Esophagus muscularis mucosa (tissue), 4 donors: ENCODE measurements at regions not wholly inside any gene's neighbourhood (a gene's known extent, or its start where the extent isn't known, plus 50 kb on each side); places are given as distances from the start of the nearest gene placed in this dataset.

Experiments
- DNase-seq: peaks from one replicate; pipeline ENCODE4 v3.0.0-alpha.2; 2017; ENCODE audit errors: extremely low spot score
- H3K27ac ChIP-seq, 4 donors: fragments of 200-600 bp; sonication (generic); replicated peaks in 1 of 4; 1 replicate in 3 of 4; 2 replicates in 1 of 4; pipeline ENCODE4 v1.5.1; 2016 to 2019; ENCODE audit warnings: mild to moderate bottlenecking in 1 of 4
- H3K27me3 ChIP-seq, 4 donors: fragments of 200-600 bp; sonication (generic); one replicate each; pipeline versions ENCODE4 v1.5.1 to v1.6.0; 2016 to 2019
- H3K36me3 ChIP-seq, 4 donors: fragments of 200-600 bp; sonication (generic); one replicate each; pipeline ENCODE4 v1.5.1; 2016 to 2019
- H3K4me1 ChIP-seq, 4 donors: fragments of 200-600 bp; sonication (generic); one replicate each; pipeline ENCODE4 v1.5.1; 2016 to 2019
- H3K4me3 ChIP-seq, 4 donors: fragments of 200-600 bp; sonication (generic); 1 replicate in 2 of 4; 2 replicates in 2 of 4; pipeline ENCODE4 v1.5.1; 2016 to 2019; ENCODE audit warnings: mild to moderate bottlenecking in 4 of 4, moderate library complexity in 1 of 4
- H3K9me3 ChIP-seq, 4 donors: fragments of 200-600 bp; sonication (generic); 1 replicate in 3 of 4; 2 replicates in 1 of 4; pipeline ENCODE4 v1.5.1; 2016 to 2019
- EP300 ChIP-seq: sonication (generic); formaldehyde crosslinking; IDR thresholded peaks from one replicate; pipeline ENCODE4 v1.6.1; 2017; ENCODE audit warnings: antibody characterized with exemption
- POLR2A ChIP-seq: fragments of 450-650 bp; IDR thresholded peaks from one replicate; pipeline ENCODE4 v1.6.1; 2017; ENCODE audit warnings: antibody characterized with exemption, moderate library complexity, mild to moderate bottlenecking, low read depth
- POLR2AphosphoS5 ChIP-seq, 2 donors: sonication (generic); formaldehyde crosslinking; IDR thresholded peaks; one replicate each; pipeline ENCODE4 v1.6.1; 2017; ENCODE audit warnings: antibody characterized with exemption in 2 of 2
- WGBS: methylation state at CpG from one replicate; pipeline ENCODE4 v1.1.5; 2018; 5-methylcytosine and 5-hydroxymethylcytosine counted together
- intact Hi-C: fragments of 100-400 bp; cut with DNase I; formaldehyde crosslinking; loops from one replicate; pipeline ENCODE4 v1.15.1; 2023
- TF ChIP-seq, protein P1 (sequence below), 3 experiments: fragments of 200-600 bp in 2 of 3; fragments of 450-650 bp in 1 of 3; sonication (generic) in 2 of 3; IDR thresholded peaks; one replicate each; pipeline ENCODE4 v1.5.1; 2017 to 2019; ENCODE audit warnings: antibody characterized with exemption in 3 of 3, mild to moderate bottlenecking in 2 of 3, moderate library complexity in 1 of 3

- Histone ChIP-seq H3K36me3 (no peaks in the 10 kb centered on the region), H3K27me3 (no peaks in the 10 kb centered on the region), H3K27ac (no peak overlapping the region), H3K9me3 (no peaks in the 10 kb centered on the region), H3K4me1 (no peaks in the 10 kb centered on the region), H3K4me3 (no peak overlapping the region)
- intact Hi-C loops, result no loop called here
- TF ChIP-seq EP300, result no peak
- TF ChIP-seq, protein P1, sequence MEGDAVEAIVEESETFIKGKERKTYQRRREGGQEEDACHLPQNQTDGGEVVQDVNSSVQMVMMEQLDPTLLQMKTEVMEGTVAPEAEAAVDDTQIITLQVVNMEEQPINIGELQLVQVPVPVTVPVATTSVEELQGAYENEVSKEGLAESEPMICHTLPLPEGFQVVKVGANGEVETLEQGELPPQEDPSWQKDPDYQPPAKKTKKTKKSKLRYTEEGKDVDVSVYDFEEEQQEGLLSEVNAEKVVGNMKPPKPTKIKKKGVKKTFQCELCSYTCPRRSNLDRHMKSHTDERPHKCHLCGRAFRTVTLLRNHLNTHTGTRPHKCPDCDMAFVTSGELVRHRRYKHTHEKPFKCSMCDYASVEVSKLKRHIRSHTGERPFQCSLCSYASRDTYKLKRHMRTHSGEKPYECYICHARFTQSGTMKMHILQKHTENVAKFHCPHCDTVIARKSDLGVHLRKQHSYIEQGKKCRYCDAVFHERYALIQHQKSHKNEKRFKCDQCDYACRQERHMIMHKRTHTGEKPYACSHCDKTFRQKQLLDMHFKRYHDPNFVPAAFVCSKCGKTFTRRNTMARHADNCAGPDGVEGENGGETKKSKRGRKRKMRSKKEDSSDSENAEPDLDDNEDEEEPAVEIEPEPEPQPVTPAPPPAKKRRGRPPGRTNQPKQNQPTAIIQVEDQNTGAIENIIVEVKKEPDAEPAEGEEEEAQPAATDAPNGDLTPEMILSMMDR (IDR thresholded peaks at IDR 0.05), result no peak
- no peak for TF ChIP-seq POLR2AphosphoS5 (IDR thresholded peaks at IDR 0.05)
- TF ChIP-seq POLR2A, result no peak
- 78% methylated on average over 1 of the region's 1 CpG for WGBS
- no peak for DNase-seq
Measured at GRCh38 chr1:105180789-105181188, 1431.1 kb downstream of the AMY1C start.

DNA sequence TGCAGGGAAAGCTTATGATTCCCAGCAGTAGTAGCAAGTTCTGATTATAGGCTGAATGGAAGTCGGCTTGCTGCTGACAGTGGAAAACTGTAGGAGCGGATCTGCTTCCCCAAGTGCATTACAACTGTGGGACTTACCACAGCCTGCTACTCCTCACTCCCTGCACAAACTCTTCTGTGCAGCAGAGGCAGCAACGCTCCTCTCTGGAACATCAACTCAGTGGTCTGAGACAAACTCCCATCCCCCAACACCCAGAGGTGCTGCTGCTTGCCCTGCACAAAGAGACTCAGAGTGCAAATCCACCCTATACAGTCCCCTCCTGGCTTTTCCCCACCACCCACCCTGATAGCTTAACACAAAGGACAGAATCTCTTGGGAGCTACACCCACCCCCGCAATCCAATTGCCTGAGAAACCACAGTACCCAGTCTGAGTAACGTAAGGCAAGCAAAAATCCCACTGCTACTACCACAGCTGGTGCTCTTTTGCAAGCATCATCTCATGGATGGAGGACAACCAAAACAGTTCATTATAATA is 1455.2 kb downstream of the AMY1C start:
- 75% methylated on average over 4 of the region's 5 CpGs for WGBS
- Histone ChIP-seq H3K4me1 (no peaks in the 10 kb centered on the region), H3K4me3 (no peak overlapping the region), H3K36me3 (no peaks in the 10 kb centered on the region), H3K9me3 (peaks cover 0 to 7% (median 3%) of the 10 kb centered on the region in 4 donors), H3K27me3 (no peaks in the 10 kb centered on the region), H3K27ac (no peak overlapping the region)
- TF ChIP-seq POLR2AphosphoS5 (IDR thresholded peaks at IDR 0.05) (no peak), POLR2A (no peak), EP300 (no peak)
- TF ChIP-seq, protein P1 (IDR thresholded peaks at IDR 0.05), result no peak
- DNase-seq, result no peak
- intact Hi-C loops, result loop anchor here (10.0 kb wide), 1 partner anchor 190 kb away; no protein-coding TSS in a partner anchor

- H3K4me1 ChIP-seq, result no peaks in the 10 kb centered on the region
- intact Hi-C loops, result loop anchor here (10.0 kb wide), 1 partner anchor 186 kb away; no protein-coding TSS in a partner anchor
- no peak for DNase-seq
- H3K36me3 ChIP-seq, result no peaks in the 10 kb centered on the region
- H3K27me3 ChIP-seq, result no peaks in the 10 kb centered on the region
- TF ChIP-seq POLR2A, result no peak
- TF ChIP-seq EP300, result no peak
- TF ChIP-seq POLR2AphosphoS5 (IDR thresholded peaks at IDR 0.05), result no peak
- TF ChIP-seq, protein P1 (IDR thresholded peaks at IDR 0.05), result no peak
- no peak overlapping the region for H3K4me3 ChIP-seq
- H3K9me3 ChIP-seq, result peaks cover 0 to 7% (median 3%) of the 10 kb centered on the region in 4 donors
- WGBS, result 94% methylated on average over 3 of the region's 3 CpGs
- no peak overlapping the region for H3K27ac ChIP-seq
Measured at GRCh38 chr1:105208581-105208980, 1458.9 kb downstream of the AMY1C start.

DNA sequence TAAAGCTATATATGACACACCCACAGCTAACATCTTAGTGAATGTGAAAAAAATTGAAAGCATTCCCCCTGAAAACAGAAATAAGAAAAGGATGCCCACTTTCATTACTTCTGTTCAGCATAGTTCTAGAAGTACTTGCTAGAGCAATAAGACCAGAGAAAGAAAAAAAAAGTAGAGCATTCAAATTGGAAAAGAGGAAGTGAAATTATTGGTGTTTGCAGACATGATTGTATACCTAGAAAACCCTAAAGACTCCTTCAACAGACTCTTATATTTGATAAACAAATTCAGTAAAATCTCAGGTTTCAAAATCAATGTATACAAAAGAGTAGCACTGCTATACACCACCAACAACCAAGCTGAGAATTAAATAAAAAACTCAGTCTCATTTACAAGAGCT is 1461.0 kb downstream of the AMY1C start:
- TF ChIP-seq POLR2A (no peak), POLR2AphosphoS5 (IDR thresholded peaks at IDR 0.05) (no peak), EP300 (no peak)
- TF ChIP-seq, protein P1 (IDR thresholded peaks at IDR 0.05), result no peak
- Histone ChIP-seq H3K4me1 (no peaks in the 10 kb centered on the region), H3K9me3 (peaks cover 0 to 5% (median 2%) of the 10 kb centered on the region in 4 donors), H3K4me3 (no peak overlapping the region), H3K36me3 (no peaks in the 10 kb centered on the region), H3K27ac (no peak overlapping the region), H3K27me3 (no peaks in the 10 kb centered on the region)
- intact Hi-C loops, result no loop called here
- no peak for DNase-seq

DNA sequence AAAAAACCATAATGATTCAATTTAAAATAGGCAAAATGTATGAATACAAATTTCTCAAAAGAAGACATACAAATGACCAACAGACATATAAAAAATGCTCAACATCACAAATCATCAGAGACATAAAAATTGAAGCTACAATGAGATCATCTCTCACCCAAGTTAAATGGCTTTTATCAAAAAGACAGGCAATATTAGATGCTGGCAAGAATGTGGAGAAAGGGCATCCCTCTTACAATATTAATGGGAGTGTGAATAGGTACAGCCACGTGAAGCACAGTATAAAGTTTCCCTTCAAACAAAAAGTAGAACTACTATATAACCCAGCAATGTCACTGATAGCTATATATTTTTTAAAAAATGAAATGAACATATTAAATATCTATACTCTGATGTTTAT is 1481.7 kb downstream of the AMY1C start:
- TF ChIP-seq POLR2A, result no peak
- TF ChIP-seq POLR2AphosphoS5 (IDR thresholded peaks at IDR 0.05), result no peak
- TF ChIP-seq, protein P1 (IDR thresholded peaks at IDR 0.05), result no peak
- intact Hi-C loops, result no loop called here
- WGBS, result 32% methylated on average over 1 of the region's 1 CpG

More for the DNA sequence above, 1481.7 kb downstream of the AMY1C start:
- DNase-seq, result no peak
- H3K27ac ChIP-seq, result no peak overlapping the region
- no peaks in the 10 kb centered on the region for H3K4me1 ChIP-seq
- no peaks in the 10 kb centered on the region for H3K36me3 ChIP-seq
- no peaks in the 10 kb centered on the region for H3K27me3 ChIP-seq
- H3K4me3 ChIP-seq, result no peak overlapping the region
- no peaks in the 10 kb centered on the region for H3K9me3 ChIP-seq
